ENCODE measurements at regions not wholly inside any gene's neighbourhood (a gene's known extent, or its start where the extent isn't known, plus 50 kb on each side); places are given as distances from the start of the nearest gene placed in this dataset.

GRCh38 chr1:244341455-244342450, 110.0 kb downstream of the ADSS2 start:
- TF ChIP-seq, protein P1, sequence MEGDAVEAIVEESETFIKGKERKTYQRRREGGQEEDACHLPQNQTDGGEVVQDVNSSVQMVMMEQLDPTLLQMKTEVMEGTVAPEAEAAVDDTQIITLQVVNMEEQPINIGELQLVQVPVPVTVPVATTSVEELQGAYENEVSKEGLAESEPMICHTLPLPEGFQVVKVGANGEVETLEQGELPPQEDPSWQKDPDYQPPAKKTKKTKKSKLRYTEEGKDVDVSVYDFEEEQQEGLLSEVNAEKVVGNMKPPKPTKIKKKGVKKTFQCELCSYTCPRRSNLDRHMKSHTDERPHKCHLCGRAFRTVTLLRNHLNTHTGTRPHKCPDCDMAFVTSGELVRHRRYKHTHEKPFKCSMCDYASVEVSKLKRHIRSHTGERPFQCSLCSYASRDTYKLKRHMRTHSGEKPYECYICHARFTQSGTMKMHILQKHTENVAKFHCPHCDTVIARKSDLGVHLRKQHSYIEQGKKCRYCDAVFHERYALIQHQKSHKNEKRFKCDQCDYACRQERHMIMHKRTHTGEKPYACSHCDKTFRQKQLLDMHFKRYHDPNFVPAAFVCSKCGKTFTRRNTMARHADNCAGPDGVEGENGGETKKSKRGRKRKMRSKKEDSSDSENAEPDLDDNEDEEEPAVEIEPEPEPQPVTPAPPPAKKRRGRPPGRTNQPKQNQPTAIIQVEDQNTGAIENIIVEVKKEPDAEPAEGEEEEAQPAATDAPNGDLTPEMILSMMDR (IDR thresholded peaks at IDR 0.05; ENCODE audit: control insufficient read depth, insufficient read depth, low read depth, low read length, missing control alignments): no peak
- no peak for DNase-seq (ENCODE audit: low read depth)
- no peak overlapping the region for H3K4me3 ChIP-seq (ENCODE audit: control insufficient read depth, low read depth, low read length)

DNA sequence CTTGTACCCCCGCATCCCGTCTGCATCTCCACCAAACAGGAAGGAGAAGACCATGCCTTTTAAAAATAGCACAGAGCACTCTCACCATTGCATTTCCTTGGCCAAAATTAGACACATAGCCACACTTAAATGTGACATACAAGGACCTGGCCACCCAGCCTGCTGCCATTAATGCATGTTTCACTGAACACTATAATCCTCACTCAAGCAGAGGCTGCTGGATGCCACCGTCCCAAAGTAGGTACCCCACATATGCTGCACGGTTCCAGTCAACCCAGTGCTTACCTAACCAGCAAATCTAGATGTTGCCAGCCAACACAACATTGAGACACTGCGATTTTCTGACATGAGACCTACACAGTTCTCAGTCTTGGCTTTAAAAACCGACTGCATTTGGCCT, 107.7 kb downstream of the ADSS2 start:
- DNase-seq (ENCODE audit: low read depth): no peak
- no peak overlapping the region for H3K4me3 ChIP-seq (ENCODE audit: control insufficient read depth, low read depth, low read length)
- TF ChIP-seq, protein P1 (IDR thresholded peaks at IDR 0.05; ENCODE audit: control insufficient read depth, insufficient read depth, low read depth, low read length, missing control alignments): no peak

DNA sequence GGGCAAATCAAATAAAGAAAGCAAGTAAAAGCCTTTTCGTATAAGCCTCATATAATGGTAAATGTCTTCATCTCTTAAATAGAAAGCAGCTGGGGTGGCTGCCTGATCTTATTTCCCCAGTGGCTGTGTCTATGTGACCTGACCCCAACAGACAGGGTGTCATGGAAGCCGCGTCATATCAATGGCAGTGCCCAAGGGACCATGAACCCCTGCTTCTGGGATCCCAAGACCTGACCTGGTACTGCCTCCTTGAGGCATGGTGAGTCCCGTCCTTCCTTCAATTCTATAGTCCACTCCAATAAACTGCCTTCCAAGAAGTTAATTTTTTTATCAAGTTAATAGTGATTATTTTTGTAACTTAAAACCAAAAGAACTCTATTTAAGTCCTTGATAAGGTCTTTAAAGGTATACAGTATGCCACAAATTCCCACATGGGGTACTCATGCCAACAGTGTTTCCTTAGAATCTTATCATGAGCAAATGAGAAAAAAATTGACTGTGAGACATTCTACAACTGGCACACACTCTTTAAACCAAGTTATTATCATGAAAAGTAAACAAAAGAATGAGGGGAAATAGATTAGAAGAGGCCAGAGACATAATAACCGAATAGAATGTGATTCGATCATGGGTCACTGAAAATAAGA, 104.6 kb downstream of the ADSS2 start:
- TF ChIP-seq, protein P1 (IDR thresholded peaks at IDR 0.05; ENCODE audit: control insufficient read depth, insufficient read depth, low read depth, low read length, missing control alignments): no peak
- no peak for DNase-seq (ENCODE audit: low read depth)
- H3K4me3 ChIP-seq (ENCODE audit: control insufficient read depth, low read depth, low read length): no peak overlapping the region

- H3K4me3 ChIP-seq (ENCODE audit: control insufficient read depth, low read depth, low read length): no peak overlapping the region
- DNase-seq (ENCODE audit: low read depth): no peak
- TF ChIP-seq, protein P1 (IDR thresholded peaks at IDR 0.05; ENCODE audit: control insufficient read depth, insufficient read depth, low read depth, low read length, missing control alignments): no peak
Measured at GRCh38 chr1:244347942-244348341, 103.8 kb downstream of the ADSS2 start.

DNA sequence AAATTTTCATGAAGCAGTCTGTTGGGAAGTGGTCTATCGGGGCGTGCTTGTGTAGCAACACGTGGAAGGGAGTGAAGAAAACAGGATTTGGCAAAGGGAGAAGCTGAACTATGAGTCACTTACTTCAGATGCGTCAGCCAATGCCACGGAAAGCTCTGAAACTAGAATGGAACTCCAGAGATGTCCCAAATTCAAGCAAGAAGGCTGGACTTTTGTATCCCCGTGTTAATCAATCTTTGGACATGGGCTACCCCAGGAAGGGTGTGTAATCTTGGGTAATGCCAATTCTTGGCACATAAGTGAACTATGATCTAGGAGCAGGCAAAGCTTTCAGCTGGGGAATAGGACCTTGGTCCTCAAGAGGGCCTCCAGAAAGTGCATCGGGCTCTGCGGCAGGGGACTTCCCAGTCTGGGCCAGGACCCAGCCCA, 102.6 kb downstream of the ADSS2 start:
- DNase-seq (ENCODE audit: low read depth): peak; percentile 75
- TF ChIP-seq, protein P1 (IDR thresholded peaks at IDR 0.05; ENCODE audit: control insufficient read depth, insufficient read depth, low read depth, low read length, missing control alignments): no peak
- no peak overlapping the region for H3K4me3 ChIP-seq (ENCODE audit: control insufficient read depth, low read depth, low read length)

DNA sequence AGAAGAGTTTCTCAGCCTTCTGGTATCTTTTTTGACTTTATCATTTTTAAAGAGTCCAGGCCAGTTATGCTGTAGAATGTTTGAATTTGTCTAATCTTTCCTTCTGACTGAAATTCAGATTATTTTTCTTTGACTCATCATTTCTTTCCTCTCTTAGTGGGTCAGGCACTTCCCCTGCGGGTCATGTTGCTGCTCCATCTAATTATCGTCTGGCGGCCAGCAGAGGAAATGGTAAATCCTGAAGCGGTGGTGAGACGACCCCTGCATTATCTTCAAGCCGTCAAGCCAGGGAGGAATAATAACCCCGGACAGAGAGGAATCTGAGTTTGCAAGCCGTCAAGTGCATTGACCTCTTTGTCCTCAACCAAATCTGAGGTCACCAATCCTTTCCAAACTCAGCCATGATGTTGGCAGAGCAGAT, 102.1 kb downstream of the ADSS2 start:
- DNase-seq (ENCODE audit: low read depth): no peak
- TF ChIP-seq, protein P1 (IDR thresholded peaks at IDR 0.05; ENCODE audit: control insufficient read depth, insufficient read depth, low read depth, low read length, missing control alignments): no peak
- no peak overlapping the region for H3K4me3 ChIP-seq (ENCODE audit: control insufficient read depth, low read depth, low read length)
